ENCODE measurements at regions not wholly inside any gene's neighbourhood (a gene's known extent, or its start where the extent isn't known, plus 50 kb on each side); places are given as distances from the start of the nearest gene placed in this dataset.

GRCh38 chr14:58736606-58737005, 98.8 kb downstream of the DACT1 start:
- no peak for DNase-seq
- no peak for TF ChIP-seq CTCF (IDR thresholded peaks at IDR 0.05)
- Histone ChIP-seq H3K9me3 (no peaks in the 10 kb centered on the region), H3K4me1 (ENCODE audit: low read depth) (no peaks in the 10 kb centered on the region), H3K4me3 (no peak overlapping the region), H3K36me3 (ENCODE audit: low read depth) (no peaks in the 10 kb centered on the region)
- no peak for ATAC-seq
- intact Hi-C loops (cut with DNase I, micrococcal nuclease), result no loop called here

DNA sequence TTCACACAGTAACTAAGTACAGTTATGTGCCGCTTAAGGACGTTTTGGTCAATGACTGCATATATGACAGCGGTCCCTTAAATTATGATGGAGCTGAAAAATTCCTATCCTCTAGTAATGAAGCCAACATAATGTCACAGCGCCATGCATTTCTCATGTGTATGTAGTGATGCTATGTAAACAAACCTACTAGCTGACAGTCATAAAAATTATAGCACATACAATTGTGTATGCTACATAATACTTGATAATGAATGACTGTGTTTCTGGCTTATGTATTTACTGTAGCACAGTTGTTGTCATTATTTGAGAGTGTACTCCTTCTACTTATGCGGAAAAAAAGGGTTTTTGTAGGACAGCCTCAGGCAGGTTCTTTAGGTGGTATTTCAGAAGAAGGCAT, 99.7 kb downstream of the DACT1 start:
- Histone ChIP-seq H3K36me3 (ENCODE audit: low read depth) (no peaks in the 10 kb centered on the region), H3K9me3 (no peaks in the 10 kb centered on the region), H3K4me1 (ENCODE audit: low read depth) (no peaks in the 10 kb centered on the region), H3K4me3 (no peak overlapping the region)
- ATAC-seq, result peak; percentile 78
- TF ChIP-seq CTCF (IDR thresholded peaks at IDR 0.05), result no peak
- DNase-seq, result no peak
- intact Hi-C loops (cut with DNase I, micrococcal nuclease), result no loop called here

DNA sequence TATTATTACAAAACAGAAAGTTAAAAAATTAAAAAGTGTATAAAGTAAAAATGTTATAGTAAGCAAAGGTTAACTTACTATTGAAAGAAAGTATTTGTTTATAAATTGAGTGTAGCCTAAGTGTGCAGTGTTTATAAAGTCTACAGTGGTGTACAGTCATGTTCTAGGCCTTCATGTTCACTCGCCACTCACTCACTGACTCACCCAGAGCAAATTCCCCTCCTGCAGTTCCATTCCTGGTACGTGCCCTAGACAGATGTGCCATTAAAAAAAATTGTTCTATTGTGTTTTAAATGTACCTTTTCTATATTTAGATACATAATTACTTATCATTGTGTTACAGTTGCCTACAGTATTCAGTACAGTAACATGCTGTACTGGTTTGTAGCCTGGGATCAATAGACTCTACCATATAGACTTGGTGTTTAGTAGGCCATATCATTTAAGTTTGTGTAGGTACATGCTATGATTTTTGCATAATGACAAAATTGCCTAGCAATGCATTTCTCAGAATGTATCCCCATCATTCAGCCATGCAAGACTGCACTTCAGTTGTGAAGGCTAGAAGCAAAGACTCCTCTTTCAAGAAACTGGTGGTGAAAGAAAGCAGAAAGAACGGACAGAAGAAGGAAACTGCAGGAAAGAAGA, 100.6 kb downstream of the DACT1 start:
- intact Hi-C loops (cut with DNase I, micrococcal nuclease), result no loop called here
- Histone ChIP-seq H3K4me1 (ENCODE audit: low read depth) (no peaks in the 10 kb centered on the region), H3K9me3 (no peaks in the 10 kb centered on the region), H3K36me3 (ENCODE audit: low read depth) (no peaks in the 10 kb centered on the region), H3K4me3 (no peak overlapping the region)
- DNase-seq (no peak), ATAC-seq (peak; percentile 68)
- no peak for TF ChIP-seq CTCF (IDR thresholded peaks at IDR 0.05)

- H3K4me3 ChIP-seq, result no peak overlapping the region
- DNase-seq (no peak), ATAC-seq (no peak)
- no peaks in the 10 kb centered on the region for H3K9me3 ChIP-seq
- intact Hi-C loops (cut with DNase I, micrococcal nuclease), result no loop called here
- TF ChIP-seq CTCF (IDR thresholded peaks at IDR 0.05), result no peak
- H3K36me3 ChIP-seq (ENCODE audit: low read depth), result no peaks in the 10 kb centered on the region
- H3K4me1 ChIP-seq (ENCODE audit: low read depth), result no peaks in the 10 kb centered on the region
These were observed 101.1 kb downstream of the DACT1 start for GRCh38 chr14:58738876-58739275.

DNA sequence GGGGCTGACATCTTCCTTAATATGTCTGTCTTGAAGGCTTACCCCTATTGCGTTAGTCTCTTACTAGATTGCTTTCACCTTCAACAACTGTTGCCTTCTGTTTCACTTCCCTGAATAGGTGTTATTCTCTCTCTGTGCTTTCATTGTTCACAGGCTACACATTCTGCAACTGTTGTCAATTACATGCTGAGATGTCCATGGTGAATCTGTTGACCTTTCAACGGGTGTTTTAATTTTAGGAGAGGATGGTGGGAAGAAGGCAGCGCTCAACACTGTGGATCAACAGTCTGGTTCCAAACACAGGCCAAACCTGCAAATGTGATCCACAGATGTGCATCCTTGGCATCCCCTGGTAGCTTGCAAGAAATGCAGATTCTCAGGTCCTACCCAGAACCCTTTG, 101.9 kb downstream of the DACT1 start:
- Histone ChIP-seq H3K4me3 (no peak overlapping the region), H3K36me3 (ENCODE audit: low read depth) (no peaks in the 10 kb centered on the region), H3K4me1 (ENCODE audit: low read depth) (no peaks in the 10 kb centered on the region), H3K9me3 (no peaks in the 10 kb centered on the region)
- no peak for TF ChIP-seq CTCF (IDR thresholded peaks at IDR 0.05)
- ATAC-seq (no peak), DNase-seq (no peak)
- intact Hi-C loops (cut with DNase I, micrococcal nuclease), result no loop called here

Measured in mucosa of descending colon (tissue), 3 donors.